Colonic mucosa (tissue), 4 donors: ENCODE measurements at regions not wholly inside any gene's neighbourhood (a gene's known extent, or its start where the extent isn't known, plus 50 kb on each side); places are given as distances from the start of the nearest gene placed in this dataset.

ENCODE experiments used
- DNase-seq: peaks from one replicate; pipeline ENCODE4 v3.0.0-alpha.2; 2020
- H3K27ac ChIP-seq: fragments of 200-600 bp; one replicate; pipeline ENCODE4 v1.8.0; 2021
- H3K27me3 ChIP-seq: fragments of 200-600 bp; one replicate; pipeline ENCODE4 v1.8.0; 2021
- H3K36me3 ChIP-seq: fragments of 200-600 bp; one replicate; pipeline ENCODE4 v1.8.0; 2021
- H3K4me1 ChIP-seq: fragments of 200-600 bp; one replicate; pipeline ENCODE4 v1.8.0; 2021; ENCODE audit warnings: mild to moderate bottlenecking
- H3K4me3 ChIP-seq: fragments of 200-600 bp; one replicate; pipeline ENCODE4 v1.8.0; 2021
- H3K9ac ChIP-seq, 2 donors: one replicate each; pipeline ENCODE4 v1.7.0; 2013; ENCODE audit warnings: control low read depth in 2 of 2, low read depth in 2 of 2, low read length in 2 of 2
- H3K9me3 ChIP-seq: fragments of 200-600 bp; one replicate; pipeline ENCODE4 v1.8.0; 2021
- CTCF ChIP-seq: fragments of 200-600 bp; IDR thresholded peaks from one replicate; pipeline ENCODE4 v1.8.0; 2022; ENCODE audit warnings: antibody characterized with exemption, mild to moderate bottlenecking
- intact Hi-C: fragments of 100-400 bp; cut with DNase I; formaldehyde crosslinking; loops from one replicate; pipeline ENCODE4 v1.14.1; 2022
- donor health status: healthy.
- donor health status: DM: no; HTN: no; CAD: no.
- donor health status: DM: no; HTN: no; CAD: no.

GRCh38 chr15:20349774-20350498, 191.7 kb downstream of the GOLGA6L6 start:
- H3K9me3 ChIP-seq, result no peaks in the 10 kb centered on the region
- no peaks in the 10 kb centered on the region for H3K4me1 ChIP-seq
- intact Hi-C loops, result no loop called here
- no peak for DNase-seq
- H3K27me3 ChIP-seq, result no peaks in the 10 kb centered on the region
- H3K9ac ChIP-seq, result no peak overlapping the region
- TF ChIP-seq CTCF, result no peak
- no peak overlapping the region for H3K27ac ChIP-seq
- H3K4me3 ChIP-seq, result no peak overlapping the region
- H3K36me3 ChIP-seq, result no peaks in the 10 kb centered on the region

GRCh38 chr15:20348900-20349773, 192.5 kb downstream of the GOLGA6L6 start:
- no peak for DNase-seq
- intact Hi-C loops, result no loop called here
- Histone ChIP-seq H3K9me3 (no peaks in the 10 kb centered on the region), H3K4me1 (no peaks in the 10 kb centered on the region), H3K27ac (no peak overlapping the region), H3K36me3 (no peaks in the 10 kb centered on the region), H3K27me3 (no peaks in the 10 kb centered on the region), H3K9ac (no peak overlapping the region), H3K4me3 (no peak overlapping the region)
- no peak for TF ChIP-seq CTCF

GRCh38 chr15:20348291-20348899, 193.2 kb downstream of the GOLGA6L6 start:
- Histone ChIP-seq H3K27me3 (no peaks in the 10 kb centered on the region), H3K4me1 (no peaks in the 10 kb centered on the region), H3K27ac (no peak overlapping the region), H3K4me3 (no peak overlapping the region), H3K36me3 (no peaks in the 10 kb centered on the region), H3K9ac (no peak overlapping the region), H3K9me3 (no peaks in the 10 kb centered on the region)
- TF ChIP-seq CTCF, result no peak
- no peak for DNase-seq
- intact Hi-C loops, result no loop called here

- intact Hi-C loops, result no loop called here
- no peaks in the 10 kb centered on the region for H3K27me3 ChIP-seq
- no peak overlapping the region for H3K9ac ChIP-seq
- H3K9me3 ChIP-seq, result no peaks in the 10 kb centered on the region
- no peak overlapping the region for H3K4me3 ChIP-seq
- no peak overlapping the region for H3K27ac ChIP-seq
- DNase-seq, result no peak
- no peak for TF ChIP-seq CTCF
- H3K4me1 ChIP-seq, result no peaks in the 10 kb centered on the region
- no peaks in the 10 kb centered on the region for H3K36me3 ChIP-seq
Observed at GRCh38 chr15:20346082-20346805, 195.4 kb downstream of the GOLGA6L6 start.

GRCh38 chr15:20345401-20345958, 196.1 kb downstream of the GOLGA6L6 start:
- Histone ChIP-seq H3K27ac (no peak overlapping the region), H3K36me3 (no peaks in the 10 kb centered on the region), H3K9me3 (no peaks in the 10 kb centered on the region), H3K9ac (no peak overlapping the region), H3K4me1 (no peaks in the 10 kb centered on the region), H3K27me3 (no peaks in the 10 kb centered on the region), H3K4me3 (no peak overlapping the region)
- intact Hi-C loops, result no loop called here
- DNase-seq, result no peak
- no peak for TF ChIP-seq CTCF
